GM19455 (cell line): ENCODE measurements at regions not wholly inside any gene's neighbourhood (a gene's known extent, or its start where the extent isn't known, plus 50 kb on each side); places are given as distances from the start of the nearest gene placed in this dataset.
"Not testable (repeated sequence)": the region's sequence is repeated elsewhere in the genome, so short reads cannot be mapped to it uniquely, and the experiment has no call there.

Experiments
- ATAC-seq: cut with Tn5 transposase; IDR thresholded peaks from one replicate; pipeline ENCODE4 v1.9.1; 2021; ENCODE audit not compliant: unreplicated experiment

DNA sequence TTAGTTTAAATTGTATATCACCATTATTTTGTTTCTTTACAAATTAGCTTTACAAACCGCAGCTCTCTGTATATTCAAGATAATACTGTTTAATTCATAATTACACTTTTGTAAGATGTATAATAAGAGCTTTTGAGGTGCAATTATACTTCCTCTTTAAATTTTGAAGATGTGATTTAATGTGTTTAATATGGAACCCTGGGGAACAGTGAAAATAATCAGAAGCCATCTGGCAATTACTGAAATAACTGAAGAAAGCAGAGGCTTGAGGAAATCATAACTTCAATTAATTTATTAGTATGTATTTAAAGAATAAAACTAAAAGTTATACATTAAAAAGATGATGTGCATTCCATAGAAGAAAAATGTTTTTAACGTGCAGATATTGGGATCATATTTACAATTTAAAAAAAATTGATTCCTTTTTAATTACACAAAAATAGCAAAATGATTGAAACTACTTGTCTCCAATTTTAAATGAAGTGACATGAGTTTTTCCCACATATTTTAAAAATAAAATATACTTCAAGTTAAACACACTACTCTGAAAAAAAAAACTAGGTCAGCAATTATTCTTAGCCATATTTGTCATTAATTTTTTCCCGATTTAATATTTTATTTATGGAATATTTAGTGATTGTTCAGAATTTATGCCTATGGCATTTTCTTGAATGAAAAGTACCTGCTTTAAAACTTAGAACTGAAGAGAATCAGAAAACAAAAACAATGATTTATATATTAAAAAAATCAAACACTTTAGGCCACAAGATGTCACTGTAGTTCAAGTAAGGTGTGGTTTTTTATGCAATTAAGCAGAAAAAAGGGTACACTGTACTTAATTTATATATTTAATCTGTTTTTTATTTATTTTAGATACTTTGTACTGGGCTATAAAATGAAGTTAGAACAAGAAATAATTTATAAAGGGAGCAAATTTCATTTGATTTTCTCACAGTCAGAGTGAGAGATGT, 942.7 kb upstream of the NDST4 start:
- ATAC-seq = no peak

DNA sequence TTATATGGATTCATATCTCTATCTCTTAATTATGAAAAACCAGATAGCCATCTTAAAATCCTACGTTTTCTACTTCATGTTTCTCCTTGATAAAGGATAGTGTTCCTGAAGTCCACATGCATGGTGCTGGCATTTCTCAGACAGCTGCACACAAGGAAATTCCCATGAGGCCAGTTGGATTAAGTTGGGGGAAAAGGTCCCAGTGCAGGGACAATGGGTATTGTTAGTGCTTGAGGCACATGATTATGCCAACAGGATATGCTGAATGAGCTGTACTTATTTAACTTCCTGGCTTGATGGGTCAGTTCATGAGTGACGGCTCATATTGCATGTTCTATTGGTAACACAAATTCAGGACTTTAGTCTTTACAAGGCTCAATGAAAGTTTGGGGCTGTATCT, 913.9 kb upstream of the NDST4 start:
- no peak for ATAC-seq

DNA sequence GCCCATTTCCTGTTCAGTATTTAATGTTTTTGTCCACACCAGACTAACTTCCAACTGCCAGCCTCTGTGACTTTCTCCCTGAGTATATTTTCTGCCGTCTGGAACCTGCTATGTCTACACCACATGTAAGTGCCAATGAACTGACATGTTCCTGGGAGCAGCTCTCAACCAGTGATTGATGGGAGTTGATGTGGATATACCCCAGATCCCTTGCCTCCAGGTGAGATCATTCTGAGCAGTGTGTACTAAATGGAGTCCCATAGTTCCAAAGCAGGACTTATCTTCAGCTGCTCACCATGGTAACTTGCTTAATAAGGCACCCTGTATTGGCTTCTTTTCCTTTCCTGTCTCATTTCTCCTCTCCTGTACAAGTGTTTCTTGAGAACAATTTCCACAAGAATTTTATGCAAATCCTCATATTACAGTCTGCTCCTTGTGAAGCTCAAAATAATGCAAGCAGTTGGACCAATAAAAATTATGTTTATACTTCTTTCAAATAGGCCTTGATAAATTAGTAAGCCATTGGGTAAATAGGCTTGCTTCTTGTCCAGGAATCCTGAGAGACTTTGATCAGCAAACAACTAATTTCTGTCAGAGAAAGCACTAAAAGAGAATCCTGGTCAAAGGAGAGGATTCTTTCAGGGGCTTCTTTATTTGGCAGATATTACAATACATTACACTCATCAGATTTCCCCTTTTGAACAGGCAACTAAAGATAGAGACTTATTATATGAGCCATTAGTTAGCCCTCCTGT, 911.7 kb upstream of the NDST4 start:
- no peak for ATAC-seq

DNA sequence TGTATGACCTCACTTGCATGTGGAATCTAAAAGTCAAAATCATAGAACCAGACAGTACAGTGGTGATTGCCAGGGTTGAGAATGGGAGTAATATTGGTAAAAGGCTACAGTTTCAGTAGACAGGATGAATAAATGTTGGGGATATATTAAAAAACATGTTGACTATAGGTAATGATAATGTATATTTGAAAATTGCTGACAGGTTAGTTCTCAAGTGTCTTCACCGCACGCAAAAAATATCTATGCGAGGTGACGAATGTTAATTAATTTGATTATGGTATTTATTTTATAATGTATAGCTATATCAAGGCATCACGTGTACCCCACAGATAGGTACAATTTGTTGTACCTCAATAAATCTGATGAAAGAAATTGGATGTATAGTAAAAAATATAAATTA, 909.6 kb upstream of the NDST4 start:
- ATAC-seq = no peak

DNA sequence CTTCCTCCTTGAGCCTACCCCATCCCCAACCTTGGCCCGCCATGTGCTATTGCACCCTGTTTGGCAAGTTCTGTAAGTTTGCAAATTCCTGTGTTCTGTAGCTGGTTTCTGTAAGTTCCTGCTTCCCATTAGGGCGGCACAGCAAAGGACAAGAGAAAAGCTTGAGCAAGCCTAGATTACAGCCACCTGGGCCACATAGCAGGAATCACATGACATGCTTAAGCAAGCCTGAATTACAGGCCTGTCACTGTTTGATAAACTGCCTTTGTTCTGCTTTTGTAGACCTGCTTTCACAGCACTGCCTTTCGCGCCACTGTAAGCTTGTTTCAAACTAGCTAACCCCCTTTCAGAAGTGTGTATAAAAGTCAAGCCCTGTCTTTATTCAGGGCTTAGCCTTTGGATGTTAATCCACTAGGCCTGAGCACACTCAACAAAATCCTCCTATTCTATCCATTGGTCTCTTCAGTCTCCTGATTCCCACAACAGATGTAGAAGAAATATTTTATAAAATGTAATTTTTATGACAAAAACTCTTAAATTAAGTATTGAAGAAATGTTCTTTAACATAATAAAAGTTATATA, 906.8 kb upstream of the NDST4 start:
- no peak for ATAC-seq

DNA sequence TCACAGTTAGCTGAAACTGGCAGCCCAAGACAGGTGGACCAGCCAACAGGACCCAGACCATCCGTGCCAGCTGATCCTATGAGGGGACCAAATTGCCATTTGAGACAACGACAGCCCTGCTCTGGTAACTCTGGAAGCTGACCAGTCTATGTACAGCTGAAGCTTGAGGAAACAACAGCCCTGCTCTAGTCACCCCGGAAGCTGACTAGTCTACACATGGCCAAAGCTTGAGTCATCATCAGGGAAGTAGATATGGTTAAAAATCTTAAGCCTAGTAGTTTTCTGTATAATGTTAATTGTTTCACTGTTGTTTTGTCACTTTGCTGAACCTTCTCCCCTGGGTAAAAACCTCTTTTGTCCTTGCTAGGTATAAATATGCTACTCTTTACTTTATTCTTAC, 905.4 kb upstream of the NDST4 start:
- ATAC-seq = no peak

DNA sequence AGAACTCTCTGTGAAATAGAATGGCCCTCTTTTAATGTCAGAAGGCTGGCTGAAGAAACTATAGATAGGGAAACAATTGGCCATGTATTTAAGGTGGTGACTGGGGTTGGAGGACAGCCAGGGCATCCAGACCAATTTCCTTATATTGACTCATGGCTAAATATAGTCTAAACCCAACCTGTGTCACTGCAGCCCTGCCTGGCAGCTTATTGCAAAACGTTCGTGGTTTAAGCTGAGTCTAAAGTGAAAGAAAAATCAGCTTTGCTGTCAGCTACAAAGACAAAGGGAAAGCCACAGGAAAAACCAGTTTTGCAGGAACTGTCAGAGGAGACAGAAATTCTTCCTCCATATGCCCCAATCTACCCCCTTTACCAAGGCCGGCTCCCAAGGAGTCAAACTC, 902.8 kb upstream of the NDST4 start:
- ATAC-seq = no peak

DNA sequence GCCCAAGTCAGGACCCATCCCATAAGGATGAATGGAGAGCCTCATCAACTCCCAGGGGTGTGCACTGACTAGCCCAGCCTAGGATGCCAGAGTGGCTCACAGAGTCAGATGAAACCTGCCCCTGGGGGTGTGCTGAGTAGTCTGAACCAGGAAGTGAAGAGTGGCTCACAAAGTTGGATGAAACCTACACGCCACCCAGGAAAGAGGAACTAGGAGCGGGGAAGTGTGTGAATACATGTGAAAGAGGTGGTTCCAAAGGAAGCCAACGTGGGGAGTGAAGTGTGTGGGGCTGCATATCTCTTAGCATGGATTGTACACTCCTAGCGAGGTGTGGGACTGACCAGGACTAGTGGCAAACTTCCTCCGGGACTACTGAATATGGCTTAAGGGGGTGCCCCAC, 902.1 kb upstream of the NDST4 start:
- ATAC-seq = no peak

DNA sequence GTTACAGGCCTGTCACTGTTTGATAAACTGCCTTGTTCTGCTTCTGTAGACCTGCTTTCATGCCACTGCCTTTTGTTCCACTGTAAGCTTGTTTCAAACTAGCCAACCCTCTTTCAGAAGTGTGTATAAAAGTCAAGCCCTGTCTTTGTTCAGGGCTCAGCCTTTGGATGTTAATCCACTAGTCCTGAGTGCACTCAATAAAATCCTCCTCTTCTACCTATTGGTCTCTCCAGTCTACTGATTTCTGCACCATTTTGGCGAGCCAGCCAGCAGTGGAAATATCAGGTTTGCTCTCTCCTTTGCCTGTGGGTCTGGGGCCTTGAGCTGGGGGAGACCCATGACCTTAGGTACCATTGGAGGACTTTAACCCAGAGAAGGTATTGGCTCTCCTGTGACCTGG, 901.6 kb upstream of the NDST4 start:
- ATAC-seq = no peak

DNA sequence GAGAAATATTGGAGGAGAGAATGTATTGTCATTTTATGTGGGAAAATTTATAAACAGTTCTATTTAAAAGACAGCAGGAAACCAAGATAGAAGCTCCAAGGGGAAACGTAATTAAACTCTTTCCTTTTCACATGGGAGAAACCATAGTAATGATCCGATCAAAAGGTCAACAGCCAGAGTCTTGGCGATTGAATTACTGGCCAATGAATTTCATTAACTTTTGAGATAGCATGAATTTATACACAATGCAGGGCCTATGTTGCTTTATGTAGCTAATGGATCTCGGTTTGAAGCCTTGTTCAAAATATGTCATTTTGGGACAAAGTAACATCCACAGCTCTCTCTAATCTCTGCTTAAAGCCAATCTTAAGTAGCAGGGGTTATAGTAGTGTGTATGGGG, 897.5 kb upstream of the NDST4 start:
- no peak for ATAC-seq

DNA sequence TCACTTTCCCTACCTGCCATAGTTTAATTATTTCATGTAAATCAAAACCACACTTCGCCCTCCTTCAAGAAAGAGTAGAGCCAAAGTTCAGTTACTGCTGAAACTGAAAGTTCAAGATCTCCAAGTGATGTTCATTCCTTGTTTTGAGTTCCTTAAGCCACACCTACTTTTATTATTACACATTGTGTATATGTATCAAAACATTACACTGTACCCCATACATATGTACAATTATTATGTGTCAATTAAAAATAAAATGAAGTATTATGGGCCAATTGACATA, 892.3 kb upstream of the NDST4 start:
- ATAC-seq = no peak

DNA sequence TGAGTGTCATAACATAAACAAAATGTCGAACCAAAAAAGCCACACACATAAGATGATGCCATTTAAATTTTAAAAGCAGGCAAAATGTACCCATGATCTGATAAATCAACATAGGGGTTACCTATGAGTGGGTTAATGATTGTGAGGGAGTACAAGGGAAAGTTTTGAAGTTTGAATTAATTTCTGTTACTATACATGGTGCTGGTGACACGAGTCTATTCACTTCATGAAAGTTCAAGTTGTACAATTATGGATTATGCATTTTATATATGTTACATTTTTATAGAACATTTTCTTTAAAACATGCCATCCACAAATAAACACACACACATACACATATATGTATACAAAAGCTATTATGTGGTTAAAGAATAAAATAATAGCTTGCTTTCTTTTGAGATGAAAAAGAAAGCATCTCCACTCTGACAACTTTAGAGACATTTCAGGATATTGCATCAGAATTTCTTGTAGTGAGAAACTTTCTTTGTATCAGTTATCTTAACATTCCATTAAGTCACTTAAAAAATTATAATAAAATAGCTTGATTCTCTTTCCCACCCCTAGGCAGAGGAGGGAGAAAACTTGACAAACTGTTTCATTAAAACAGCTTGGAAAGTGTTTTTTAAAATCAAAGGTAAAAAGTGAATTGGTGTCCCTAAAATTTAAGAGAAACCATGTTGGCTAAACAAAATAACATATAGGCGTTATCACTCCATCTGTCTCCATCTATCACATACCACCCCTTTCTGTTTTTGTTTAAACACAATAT, 891.8 kb upstream of the NDST4 start:
- ATAC-seq = no peak

DNA sequence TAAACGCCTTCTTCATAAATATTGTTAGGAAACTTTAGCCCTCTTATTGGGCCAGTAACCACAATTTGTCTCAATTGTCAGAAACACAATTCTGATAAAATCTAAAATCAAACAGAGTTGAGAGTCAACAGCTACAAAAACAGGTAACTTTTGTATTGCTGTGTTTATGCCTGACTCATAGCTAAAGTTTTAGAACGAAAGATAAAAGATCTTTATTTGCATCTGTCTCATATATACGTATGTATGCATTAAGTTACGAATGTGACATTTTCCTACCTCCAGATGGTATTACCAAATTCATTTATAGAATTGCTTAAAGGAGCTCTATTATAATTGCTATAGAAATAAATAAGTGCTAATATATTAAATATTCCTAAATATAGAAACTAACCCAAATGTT, 887.9 kb upstream of the NDST4 start:
- ATAC-seq = no peak

DNA sequence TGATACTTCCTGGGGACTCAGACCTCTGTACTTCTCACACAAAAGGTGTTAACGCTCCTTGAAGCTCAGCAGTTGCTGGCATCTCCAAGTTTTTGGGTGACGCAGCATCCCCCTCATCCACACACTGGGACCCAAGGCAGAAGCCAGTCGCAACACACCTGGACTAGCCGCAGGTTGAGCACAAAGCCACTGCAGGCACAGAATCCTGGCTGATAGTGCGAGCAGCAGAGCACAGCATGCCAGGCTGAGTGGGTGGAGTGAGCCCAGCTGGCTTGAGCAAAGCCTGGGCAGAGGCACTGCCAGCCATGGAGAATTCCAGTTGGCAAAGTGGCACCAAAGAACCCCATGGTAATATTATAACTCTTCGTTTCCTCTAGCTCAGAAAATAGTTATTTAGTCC, 873.2 kb upstream of the NDST4 start:
- ATAC-seq = no peak

DNA sequence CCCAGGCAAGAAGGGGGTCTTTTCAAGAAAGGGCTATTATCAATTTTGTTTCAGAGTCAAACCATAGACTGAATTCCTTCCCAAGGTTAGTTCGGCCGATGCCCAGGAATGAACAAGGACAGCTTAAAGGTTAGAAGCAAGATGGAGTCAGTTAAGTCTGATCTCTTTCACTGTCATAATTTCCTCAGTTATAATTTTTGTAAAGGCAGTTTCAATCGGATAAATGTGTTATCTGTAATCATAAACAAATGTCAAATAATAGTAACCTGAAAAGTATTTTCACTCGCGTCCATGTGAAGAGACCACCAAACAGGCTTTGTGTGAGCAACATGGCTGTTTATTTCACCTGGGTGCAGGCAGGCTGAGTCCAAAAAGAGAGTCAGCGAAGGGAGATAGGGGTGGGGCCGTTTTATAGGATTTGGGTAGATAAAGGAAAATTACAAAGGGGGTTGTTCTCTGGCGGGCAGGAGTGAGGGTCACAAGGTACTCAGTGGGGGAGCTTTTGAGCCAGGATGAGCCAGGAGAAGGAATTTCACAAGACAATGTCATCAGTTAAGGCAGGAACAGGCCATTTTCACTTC, 862.1 kb upstream of the NDST4 start:
- ATAC-seq = not testable (repeated sequence)

DNA sequence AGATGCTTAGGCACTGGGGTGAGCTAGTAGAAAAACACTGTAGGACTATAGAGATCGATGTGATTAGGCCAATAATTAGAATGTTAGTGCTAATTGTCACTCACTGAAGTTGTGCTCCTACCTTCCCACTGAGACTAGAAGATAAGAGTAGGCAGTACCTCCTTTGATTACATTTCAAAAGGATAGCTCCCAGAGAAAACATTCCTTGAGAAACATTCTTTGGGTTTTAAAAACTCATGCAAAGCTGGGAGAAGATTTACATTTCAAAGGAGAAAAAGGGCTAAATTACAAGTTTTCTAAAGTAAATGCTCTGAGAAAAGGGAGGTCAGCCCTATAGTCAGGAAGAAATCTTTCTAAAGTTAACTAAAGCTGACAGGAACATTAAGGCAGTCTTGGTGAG, 860.3 kb upstream of the NDST4 start:
- no peak for ATAC-seq

DNA sequence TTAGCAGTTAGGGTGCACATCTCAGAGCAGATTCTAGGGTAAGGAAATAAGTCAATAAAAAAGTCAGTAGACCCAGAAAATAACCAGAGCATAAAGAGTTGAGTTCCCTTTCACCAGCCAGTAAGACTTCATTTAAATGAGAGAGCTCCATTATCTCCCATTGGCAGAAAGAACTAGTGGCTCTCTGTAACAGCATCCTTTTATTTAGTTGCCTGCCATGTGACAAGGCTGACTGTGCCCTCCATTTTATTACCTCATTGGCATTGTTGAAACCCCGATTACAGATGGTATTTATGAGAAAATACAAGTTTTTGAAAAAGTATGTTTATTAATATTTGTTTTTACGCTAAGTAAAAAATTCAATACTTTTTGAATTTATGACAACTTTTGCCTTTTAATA, 859.5 kb upstream of the NDST4 start:
- no peak for ATAC-seq

DNA sequence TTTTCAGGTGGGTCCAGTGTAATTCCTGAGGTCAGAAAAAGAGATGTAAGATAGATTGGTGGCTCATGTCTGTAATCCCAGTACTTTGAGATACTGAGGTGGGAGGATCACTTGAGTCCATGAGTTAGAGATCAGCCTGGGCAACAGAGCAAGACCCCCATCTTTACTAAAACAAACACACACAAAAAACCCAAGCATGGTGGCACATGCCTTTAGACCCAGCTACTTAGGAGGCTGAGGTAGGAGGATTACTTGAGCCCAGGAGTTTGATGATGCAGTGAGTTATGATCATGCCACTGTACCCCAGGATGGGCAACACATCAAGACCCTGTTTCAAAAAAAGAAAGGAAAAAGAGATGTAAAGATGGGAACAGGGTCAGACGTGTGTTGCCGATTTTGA, 857.4 kb upstream of the NDST4 start:
- no peak for ATAC-seq

DNA sequence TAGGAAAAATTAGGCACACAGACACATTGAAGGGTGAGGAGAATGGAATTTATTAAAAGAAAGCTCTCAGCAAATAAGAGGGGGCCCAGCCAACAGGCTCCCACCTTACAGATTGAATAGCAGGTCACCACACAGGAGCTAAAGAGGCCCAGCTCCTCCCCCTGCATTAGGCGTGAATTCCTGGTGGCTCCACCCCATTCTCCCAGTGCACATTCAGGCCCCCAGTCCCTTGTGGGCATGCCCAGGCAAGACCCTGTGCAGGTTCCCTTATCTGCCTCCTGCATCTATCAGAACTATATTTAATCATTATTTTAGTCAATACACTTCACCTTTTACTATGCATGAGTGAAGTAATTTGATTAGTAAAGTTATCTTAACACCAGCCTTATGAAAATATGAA, 856.3 kb upstream of the NDST4 start:
- ATAC-seq = no peak

DNA sequence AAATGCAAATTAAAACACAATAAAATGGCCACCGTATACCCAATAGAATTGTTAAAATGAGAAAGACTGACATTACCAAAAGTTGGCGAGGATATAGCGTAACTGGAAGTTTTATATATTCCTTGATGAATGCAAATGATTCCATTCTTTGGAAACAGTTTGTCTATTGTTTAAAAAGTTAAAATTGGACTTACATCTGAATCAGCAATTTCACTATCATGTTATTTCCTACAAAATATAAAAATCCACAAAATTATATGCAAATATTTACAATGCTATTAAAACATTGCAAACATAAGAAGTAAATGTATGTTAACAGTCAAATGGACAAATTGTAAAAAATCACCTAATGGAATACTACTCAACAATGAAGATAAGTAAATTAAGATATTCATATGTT, 852.2 kb upstream of the NDST4 start:
- no peak for ATAC-seq
